HEK293 (cell line): ENCODE measurements at regions not wholly inside any gene's neighbourhood (a gene's known extent, or its start where the extent isn't known, plus 50 kb on each side); places are given as distances from the start of the nearest gene placed in this dataset.

Experiments
- CTCF ChIA-PET: fragments of 350-600 bp; formaldehyde crosslinking; extraction: SDS; loops from one replicate; lab custom pipeline; 2021; ENCODE audit warnings: antibody characterized with exemption; lab: Yijun Ruan, JAX
- POLR2A ChIA-PET: fragments of 300-600 bp; formaldehyde crosslinking; extraction: SDS; loops from one replicate; lab custom pipeline; 2020; ENCODE audit warnings: antibody characterized with exemption, inconsistent platforms; lab: Yijun Ruan, JAX
- H3K27ac ChIP-seq: fragments of 200-500 bp; sonication (Bioruptor generic); 2 replicates; pipeline ENCODE4 v1.5.1; 2014; ENCODE audit warnings: low read depth, low read length, control low read depth, inconsistent platforms; ENCODE audit errors: extremely low read depth
- H3K36me3 ChIP-seq, 2 experiments: fragments of 200-500 bp in 1 of 2; sonication (Bioruptor generic) in 1 of 2; 1 replicate in 1 of 2; 2 replicates in 1 of 2; pipeline ENCODE4 v1.5.1; 2014 to 2017; ENCODE audit warnings: inconsistent platforms in 2 of 2, low read length in 2 of 2; ENCODE audit not compliant: control insufficient read depth in 2 of 2, insufficient read depth in 1 of 2
- H3K4me1 ChIP-seq: fragments of 200-500 bp; sonication (Bioruptor generic); 2 replicates; pipeline ENCODE4 v1.5.1; 2014; ENCODE audit warnings: mild to moderate bottlenecking, low read length, inconsistent platforms; ENCODE audit not compliant: control insufficient read depth, insufficient read depth
- H3K4me3 ChIP-seq: 2 replicates; pipeline ENCODE4 v1.5.1; 2011; ENCODE audit warnings: low read depth, mild to moderate bottlenecking, control low read depth, low read length, moderate library complexity
- H3K9me3 ChIP-seq: fragments of 200-500 bp; sonication (Bioruptor generic); 2 replicates; pipeline ENCODE4 v1.5.1; 2014; ENCODE audit warnings: low read depth, low read length, inconsistent platforms; ENCODE audit not compliant: control insufficient read depth, insufficient read depth
- HOXD13 ChIP-seq: sonication (generic); formaldehyde crosslinking; IDR thresholded peaks from 2 replicates; pipeline ENCODE4 v1.8.0; 2022; ENCODE audit warnings: missing genetic modification reagents, borderline replicate concordance
- KLF8 ChIP-seq: fragments of 450-650 bp; formaldehyde crosslinking; IDR thresholded peaks from 2 replicates; pipeline ENCODE4 v1.5.1; 2016; ENCODE audit warnings: missing biosample characterization, missing genetic modification characterization
- SP7 ChIP-seq: fragments of 450-650 bp; formaldehyde crosslinking; IDR thresholded peaks from 2 replicates; pipeline ENCODE4 v1.5.1; 2016; ENCODE audit warnings: missing biosample characterization, missing genetic modification characterization
- ZFHX2 ChIP-seq: fragments of 450-650 bp; formaldehyde crosslinking; conservative IDR thresholded peaks from 2 replicates; pipeline ENCODE4 v1.5.1; 2016; ENCODE audit warnings: missing biosample characterization, missing genetic modification characterization
- ZFP37 ChIP-seq: fragments of 450-650 bp; formaldehyde crosslinking; IDR thresholded peaks from 2 replicates; pipeline ENCODE4 v1.5.1; 2016; ENCODE audit warnings: missing biosample characterization, missing genetic modification characterization
- ZNF157 ChIP-seq: fragments of 450-650 bp; formaldehyde crosslinking; IDR thresholded peaks from 2 replicates; pipeline ENCODE4 v1.5.1; 2016; ENCODE audit warnings: missing biosample characterization, missing genetic modification characterization
- ZNF175 ChIP-seq: fragments of 450-650 bp; formaldehyde crosslinking; IDR thresholded peaks from 2 replicates; pipeline ENCODE4 v1.5.1; 2016; ENCODE audit warnings: missing biosample characterization, missing genetic modification characterization
- ZNF18 ChIP-seq: fragments of 450-650 bp; formaldehyde crosslinking; IDR thresholded peaks from 2 replicates; pipeline ENCODE4 v1.5.1; 2016; ENCODE audit warnings: missing biosample characterization, missing genetic modification characterization
- ZNF184 ChIP-seq: fragments of 450-650 bp; IDR thresholded peaks from 2 replicates; pipeline ENCODE4 v1.5.1; 2018; ENCODE audit warnings: missing biosample characterization, mild to moderate bottlenecking, missing genetic modification characterization
- ZNF19 ChIP-seq: fragments of 450-650 bp; formaldehyde crosslinking; IDR thresholded peaks from 2 replicates; pipeline ENCODE4; 2016; ENCODE audit warnings: missing biosample characterization, missing genetic modification characterization, low read depth
- ZNF2 ChIP-seq: fragments of 450-650 bp; formaldehyde crosslinking; IDR thresholded peaks from 2 replicates; pipeline ENCODE4 v1.5.1; 2016; ENCODE audit warnings: missing biosample characterization, missing genetic modification characterization
- ZNF292 ChIP-seq: fragments of 450-650 bp; formaldehyde crosslinking; IDR thresholded peaks from 2 replicates; pipeline ENCODE4 v1.5.1; 2016; ENCODE audit warnings: low read depth, missing biosample characterization, missing genetic modification characterization, borderline replicate concordance
- ZNF302 ChIP-seq: fragments of 450-650 bp; formaldehyde crosslinking; IDR thresholded peaks from 2 replicates; pipeline ENCODE4 v1.5.1; 2016; ENCODE audit warnings: missing biosample characterization, missing genetic modification characterization, low read depth
- ZNF335 ChIP-seq: fragments of 450-650 bp; formaldehyde crosslinking; conservative IDR thresholded peaks from 2 replicates; pipeline ENCODE4 v1.5.1; 2016; ENCODE audit warnings: missing biosample characterization, missing genetic modification characterization
- ZNF350 ChIP-seq: fragments of 450-650 bp; formaldehyde crosslinking; IDR thresholded peaks from 2 replicates; pipeline ENCODE4 v1.5.0; 2017; ENCODE audit warnings: missing biosample characterization, mild to moderate bottlenecking, missing genetic modification characterization
- ZNF37A ChIP-seq: fragments of 450-650 bp; IDR thresholded peaks from 2 replicates; pipeline ENCODE4 v1.5.1; 2018; ENCODE audit warnings: missing biosample characterization, missing genetic modification characterization
- ZNF449 ChIP-seq: fragments of 450-650 bp; formaldehyde crosslinking; IDR thresholded peaks from 2 replicates; pipeline ENCODE4 v1.5.1; 2017; ENCODE audit warnings: missing biosample characterization, mild to moderate bottlenecking, missing genetic modification characterization, moderate library complexity
- ZNF48 ChIP-seq: fragments of 450-650 bp; formaldehyde crosslinking; IDR thresholded peaks from 2 replicates; pipeline ENCODE4 v1.5.1; 2016; ENCODE audit warnings: missing biosample characterization, missing genetic modification characterization
- ZNF488 ChIP-seq: fragments of 450-650 bp; formaldehyde crosslinking; IDR thresholded peaks from 2 replicates; pipeline ENCODE4 v1.5.1; 2016; ENCODE audit warnings: missing biosample characterization, missing genetic modification characterization
- ZNF510 ChIP-seq: fragments of 450-650 bp; formaldehyde crosslinking; IDR thresholded peaks from 2 replicates; pipeline ENCODE4 v1.5.1; 2018; ENCODE audit warnings: mild to moderate bottlenecking, missing genetic modification characterization, missing biosample characterization; ENCODE audit not compliant: insufficient replicate concordance
- ZNF514 ChIP-seq: fragments of 450-650 bp; formaldehyde crosslinking; IDR thresholded peaks from 2 replicates; pipeline ENCODE4 v1.5.1; 2016; ENCODE audit warnings: missing biosample characterization, missing genetic modification characterization
- ZNF548 ChIP-seq: fragments of 450-650 bp; formaldehyde crosslinking; IDR thresholded peaks from 2 replicates; pipeline ENCODE4 v1.5.1; 2016; ENCODE audit warnings: missing biosample characterization, missing genetic modification characterization
- ZNF549 ChIP-seq: fragments of 450-650 bp; IDR thresholded peaks from 2 replicates; pipeline ENCODE4 v1.5.1; 2018; ENCODE audit warnings: missing biosample characterization, missing genetic modification characterization, mild to moderate bottlenecking, inconsistent platforms, moderate library complexity
- ZNF571 ChIP-seq: fragments of 450-650 bp; formaldehyde crosslinking; IDR thresholded peaks from 2 replicates; pipeline ENCODE4 v1.5.0; 2017; ENCODE audit warnings: missing biosample characterization, missing genetic modification characterization
- ZNF785 ChIP-seq: fragments of 450-650 bp; formaldehyde crosslinking; IDR thresholded peaks from 2 replicates; pipeline ENCODE4 v1.5.1; 2016; ENCODE audit warnings: missing biosample characterization, missing genetic modification characterization
- ZSCAN4 ChIP-seq: fragments of 450-650 bp; formaldehyde crosslinking; IDR thresholded peaks from 2 replicates; pipeline ENCODE4 v1.5.1; 2017; ENCODE audit warnings: missing biosample characterization, missing genetic modification characterization

GRCh38 chr15:92846741-92847140, 53.4 kb upstream of the CHD2 start:
- H3K4me1 ChIP-seq = peaks cover 7% of the 10 kb centered on the region; the same call in 1 of the 2 replicates
- ChIA-PET CTCF (interaction anchor here (1.5 kb wide), 1 partner anchor 9 kb away, joined by 5 read pairs; no protein-coding TSS in a partner anchor), POLR2A (no interaction called here)
- H3K36me3 ChIP-seq = no peaks in the 10 kb centered on the region
- no peak overlapping the region for H3K27ac ChIP-seq
- no peak overlapping the region for H3K4me3 ChIP-seq
- no peaks in the 10 kb centered on the region for H3K9me3 ChIP-seq
- TF ChIP-seq SP7 (tag by site-specific recombination) = no peak
- TF ChIP-seq ZNF510 (tag by site-specific recombination) = no peak
- no peak for TF ChIP-seq ZNF548 (tag by site-specific recombination)
- TF ChIP-seq ZNF302 (tag by site-specific recombination) = no peak
- TF ChIP-seq HOXD13 (CRISPR knock-in tag) = no peak
- no peak for TF ChIP-seq ZNF350 (tag by site-specific recombination)
- no peak for TF ChIP-seq ZNF48
- TF ChIP-seq ZNF157 (tag by site-specific recombination) = no peak
- no peak for TF ChIP-seq ZNF2 (tag by site-specific recombination)
- no peak for TF ChIP-seq ZFHX2
- TF ChIP-seq, all 188 proteins: peak for 0

GRCh38 chr15:92847841-92848240, 52.3 kb upstream of the CHD2 start:
- Histone ChIP-seq H3K9me3 (no peaks in the 10 kb centered on the region), H3K27ac (no peak overlapping the region), H3K4me1 (peaks cover 7% of the 10 kb centered on the region; the same call in 1 of the 2 replicates), H3K4me3 (no peak overlapping the region), H3K36me3 (no peaks in the 10 kb centered on the region)
- ChIA-PET CTCF (no interaction called here), POLR2A (interaction anchor here (1.8 to 2.3 kb wide), 2 partner anchors 16 to 35 kb away, joined by 6 to 8 read pairs; no protein-coding TSS in a partner anchor)
- TF ChIP-seq ZNF549 (tag by site-specific recombination) = no peak
- no peak for TF ChIP-seq ZNF175 (tag by site-specific recombination)
- TF ChIP-seq ZNF48 = no peak
- TF ChIP-seq ZNF292 (tag by site-specific recombination) = no peak
- no peak for TF ChIP-seq ZNF18 (tag by site-specific recombination)
- no peak for TF ChIP-seq ZNF571 (tag by site-specific recombination)
- no peak for TF ChIP-seq ZNF514 (tag by site-specific recombination)
- TF ChIP-seq ZNF785 (tag by site-specific recombination) = no peak
- no peak for TF ChIP-seq ZFP37 (tag by site-specific recombination)
- no peak for TF ChIP-seq ZNF184
- no peak for TF ChIP-seq ZNF37A (tag by site-specific recombination)
- no peak for TF ChIP-seq ZSCAN4 (tag by site-specific recombination)
- no peak for TF ChIP-seq ZNF488
- no peak for TF ChIP-seq KLF8 (tag by site-specific recombination)
- TF ChIP-seq ZNF335 (tag by site-specific recombination) = no peak
- TF ChIP-seq ZNF449 (tag by site-specific recombination) = no peak
- TF ChIP-seq ZNF19 (tag by site-specific recombination) = no peak
